Esophagus muscularis mucosa (tissue), 4 donors: ENCODE measurements at regions not wholly inside any gene's neighbourhood (a gene's known extent, or its start where the extent isn't known, plus 50 kb on each side); places are given as distances from the start of the nearest gene placed in this dataset.

Experiments used
- DNase-seq: peaks from one replicate; pipeline ENCODE4 v3.0.0-alpha.2; 2017; ENCODE audit errors: extremely low spot score
- H3K27ac ChIP-seq, 4 donors: fragments of 200-600 bp; sonication (generic); replicated peaks in 1 of 4; 1 replicate in 3 of 4; 2 replicates in 1 of 4; pipeline ENCODE4 v1.5.1; 2016 to 2019; ENCODE audit warnings: mild to moderate bottlenecking in 1 of 4
- H3K27me3 ChIP-seq, 4 donors: fragments of 200-600 bp; sonication (generic); one replicate each; pipeline versions ENCODE4 v1.5.1 to v1.6.0; 2016 to 2019
- H3K36me3 ChIP-seq, 4 donors: fragments of 200-600 bp; sonication (generic); one replicate each; pipeline ENCODE4 v1.5.1; 2016 to 2019
- H3K4me1 ChIP-seq, 4 donors: fragments of 200-600 bp; sonication (generic); one replicate each; pipeline ENCODE4 v1.5.1; 2016 to 2019
- H3K4me3 ChIP-seq, 4 donors: fragments of 200-600 bp; sonication (generic); 1 replicate in 2 of 4; 2 replicates in 2 of 4; pipeline ENCODE4 v1.5.1; 2016 to 2019; ENCODE audit warnings: mild to moderate bottlenecking in 4 of 4, moderate library complexity in 1 of 4
- H3K9me3 ChIP-seq, 4 donors: fragments of 200-600 bp; sonication (generic); 1 replicate in 3 of 4; 2 replicates in 1 of 4; pipeline ENCODE4 v1.5.1; 2016 to 2019
- CTCF ChIP-seq, 3 experiments: fragments of 200-600 bp in 2 of 3; fragments of 450-650 bp in 1 of 3; sonication (generic) in 2 of 3; IDR thresholded peaks; one replicate each; pipeline ENCODE4 v1.5.1; 2017 to 2019; ENCODE audit warnings: antibody characterized with exemption in 3 of 3, mild to moderate bottlenecking in 2 of 3, moderate library complexity in 1 of 3
- EP300 ChIP-seq: sonication (generic); formaldehyde crosslinking; IDR thresholded peaks from one replicate; pipeline ENCODE4 v1.6.1; 2017; ENCODE audit warnings: antibody characterized with exemption
- POLR2A ChIP-seq: fragments of 450-650 bp; IDR thresholded peaks from one replicate; pipeline ENCODE4 v1.6.1; 2017; ENCODE audit warnings: antibody characterized with exemption, moderate library complexity, mild to moderate bottlenecking, low read depth
- POLR2AphosphoS5 ChIP-seq, 2 donors: sonication (generic); formaldehyde crosslinking; IDR thresholded peaks; one replicate each; pipeline ENCODE4 v1.6.1; 2017; ENCODE audit warnings: antibody characterized with exemption in 2 of 2
- WGBS: methylation state at CpG from one replicate; pipeline ENCODE4 v1.1.5; 2018; 5-methylcytosine and 5-hydroxymethylcytosine counted together
- intact Hi-C: fragments of 100-400 bp; cut with DNase I; formaldehyde crosslinking; loops from one replicate; pipeline ENCODE4 v1.15.1; 2023

GRCh38 chr14:65958664-65959562 lies 527.3 kb upstream of the CCDC196 start:
- WGBS, result 62% methylated on average over 13 of the region's 13 CpGs
- Histone ChIP-seq H3K4me1 (no peaks in the 10 kb centered on the region), H3K4me3 (no peak overlapping the region), H3K27me3 (peaks cover 0 to 13% (median 0%) of the 10 kb centered on the region in 4 donors), H3K27ac (no peak overlapping the region), H3K9me3 (no peaks in the 10 kb centered on the region), H3K36me3 (no peaks in the 10 kb centered on the region)
- TF ChIP-seq CTCF (IDR thresholded peaks at IDR 0.05) (peak; percentile 12 to 45 (median 29)), POLR2AphosphoS5 (IDR thresholded peaks at IDR 0.05) (no peak)
- intact Hi-C loops, result loop anchor here (5.0 kb wide), 1 partner anchor 542 kb away; no protein-coding TSS in a partner anchor
- no peak for DNase-seq

- intact Hi-C loops, result loop anchor here (5.0 to 10.0 kb wide), 2 partner anchors 542 to 795 kb away; no protein-coding TSS in a partner anchor
- H3K27ac ChIP-seq, result no peak overlapping the region
- H3K4me1 ChIP-seq, result no peaks in the 10 kb centered on the region
- no peak for TF ChIP-seq POLR2AphosphoS5 (IDR thresholded peaks at IDR 0.05)
- no peak for TF ChIP-seq EP300
- no peak for TF ChIP-seq POLR2A
- no peak for TF ChIP-seq CTCF (IDR thresholded peaks at IDR 0.05)
- H3K4me3 ChIP-seq, result no peak overlapping the region
- no peak for DNase-seq
- H3K36me3 ChIP-seq, result no peaks in the 10 kb centered on the region
- no peaks in the 10 kb centered on the region for H3K9me3 ChIP-seq
- peaks cover 0 to 16% (median 0%) of the 10 kb centered on the region in 4 donors for H3K27me3 ChIP-seq
- 83% methylated on average over 2 of the region's 2 CpGs for WGBS
Observed at GRCh38 chr14:65959563-65960024, 526.6 kb upstream of the CCDC196 start.

GRCh38 chr14:65961004-65961403 lies 525.2 kb upstream of the CCDC196 start:
- Histone ChIP-seq H3K27ac (no peak overlapping the region), H3K9me3 (no peaks in the 10 kb centered on the region), H3K4me1 (no peaks in the 10 kb centered on the region), H3K4me3 (no peak overlapping the region), H3K27me3 (peaks cover 0 to 20% (median 0%) of the 10 kb centered on the region in 4 donors), H3K36me3 (no peaks in the 10 kb centered on the region)
- intact Hi-C loops, result loop anchor here (10.0 kb wide), 1 partner anchor 796 kb away; no protein-coding TSS in a partner anchor
- 45% methylated on average over 7 of the region's 7 CpGs for WGBS
- peak in 2 of 3 experiments; percentile 19 to 26 for TF ChIP-seq CTCF (IDR thresholded peaks at IDR 0.05)
- TF ChIP-seq POLR2AphosphoS5 (IDR thresholded peaks at IDR 0.05), result no peak
- no peak for DNase-seq

GRCh38 chr14:65962952-65963351 lies 523.2 kb upstream of the CCDC196 start:
- Histone ChIP-seq H3K36me3 (no peaks in the 10 kb centered on the region), H3K4me3 (no peak overlapping the region), H3K27ac (no peak overlapping the region), H3K27me3 (peaks cover 0 to 31% (median 0%) of the 10 kb centered on the region in 4 donors), H3K9me3 (no peaks in the 10 kb centered on the region), H3K4me1 (no peaks in the 10 kb centered on the region)
- TF ChIP-seq EP300 (no peak), POLR2A (no peak), CTCF (IDR thresholded peaks at IDR 0.05) (no peak), POLR2AphosphoS5 (IDR thresholded peaks at IDR 0.05) (no peak)
- no peak for DNase-seq
- intact Hi-C loops, result loop anchor here (10.0 kb wide), 1 partner anchor 798 kb away; no protein-coding TSS in a partner anchor
- WGBS, result 45% methylated on average over 3 of the region's 3 CpGs
